Ectodermal cell (in vitro differentiated cells): ENCODE measurements at regions not wholly inside any gene's neighbourhood (a gene's known extent, or its start where the extent isn't known, plus 50 kb on each side); places are given as distances from the start of the nearest gene placed in this dataset.
"Not testable (repeated sequence)": the region's sequence is repeated elsewhere in the genome, so short reads cannot be mapped to it uniquely, and the experiment has no call there.

Source experiments
- H3K27ac ChIP-seq: 2 replicates; pipeline ENCODE4 v1.7.0; 2013; ENCODE audit warnings: mild to moderate bottlenecking, low read depth, low read length; ENCODE audit not compliant: insufficient read depth, poor library complexity, severe bottlenecking
- H3K27me3 ChIP-seq: 2 replicates; pipeline ENCODE4 v1.7.0; 2013; ENCODE audit warnings: mild to moderate bottlenecking, low read length; ENCODE audit not compliant: insufficient read depth, control insufficient read depth, poor library complexity, severe bottlenecking
- H3K36me3 ChIP-seq: one replicate; pipeline ENCODE4 v1.7.0; 2013; ENCODE audit warnings: low read length; ENCODE audit not compliant: control insufficient read depth, insufficient read depth
- H3K4me1 ChIP-seq: one replicate; pipeline ENCODE4 v1.7.0; 2013; ENCODE audit warnings: low read length; ENCODE audit not compliant: control insufficient read depth, insufficient read depth
- H3K4me3 ChIP-seq: 2 replicates; pipeline ENCODE4 v1.7.0; 2013; ENCODE audit warnings: low read depth, low read length, control low read depth; ENCODE audit not compliant: insufficient read depth
- H3K9me3 ChIP-seq: 2 replicates; pipeline ENCODE4 v1.7.0; 2013; ENCODE audit warnings: mild to moderate bottlenecking, low read length, moderate library complexity; ENCODE audit not compliant: control insufficient read depth
- WGBS, 2 experiments: methylation state at CpG; one replicate each; pipeline ENCODE4 v1.1.7; 2013; ENCODE audit warnings: missing lambda C conversion rate in 2 of 2; 5-methylcytosine and 5-hydroxymethylcytosine counted together

DNA sequence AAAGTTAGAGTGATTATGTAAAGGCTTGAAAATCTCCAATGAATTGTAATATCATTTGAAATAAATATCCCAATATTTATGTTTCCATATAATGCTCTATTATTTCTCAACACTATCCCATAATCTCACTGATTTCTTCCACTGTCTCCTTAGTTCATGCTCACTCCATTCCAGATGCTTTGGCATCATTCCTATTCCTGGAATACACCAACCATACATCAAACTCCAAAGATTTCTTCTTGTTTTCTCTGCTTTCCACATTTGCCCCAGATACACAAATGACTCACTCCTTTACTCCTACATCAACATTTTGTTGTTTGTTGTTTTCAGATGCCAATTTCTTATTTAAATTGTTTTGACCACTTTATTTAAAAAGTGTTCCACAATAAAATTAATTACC, 1390.8 kb downstream of the ZPLD1 start:
- Histone ChIP-seq H3K9me3 (no peaks in the 10 kb centered on the region), H3K27ac (no peak overlapping the region), H3K27me3 (no peaks in the 10 kb centered on the region), H3K36me3 (no peaks in the 10 kb centered on the region), H3K4me3 (no peak overlapping the region), H3K4me1 (no peaks in the 10 kb centered on the region)

DNA sequence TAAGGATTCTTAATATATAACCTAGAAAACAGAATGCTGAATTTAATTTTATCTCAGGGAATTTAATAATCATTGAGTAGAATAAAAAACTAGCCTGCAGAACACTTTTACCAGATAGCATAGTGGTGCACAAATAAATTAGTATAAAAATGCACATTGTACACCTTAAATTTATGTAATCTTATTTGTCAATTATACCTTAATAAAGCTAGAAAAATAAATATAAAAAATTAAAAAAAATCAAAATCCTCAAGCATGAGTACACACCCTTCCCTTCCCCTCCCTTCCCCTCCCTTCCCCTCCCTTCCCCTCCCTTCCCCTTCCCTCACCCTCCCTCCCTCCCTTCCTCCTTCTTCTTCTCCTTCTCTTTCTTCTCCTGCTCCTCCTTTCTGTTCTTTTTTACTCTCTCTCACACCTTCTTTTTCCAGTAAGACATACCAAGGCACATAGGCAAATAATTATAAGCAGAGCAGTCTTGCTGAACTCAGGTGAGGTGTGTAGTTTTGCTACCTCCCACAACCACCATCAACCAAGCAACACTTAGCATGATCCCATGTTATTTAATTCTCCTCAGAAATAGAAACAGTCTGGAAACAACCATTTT, 1395.0 kb downstream of the ZPLD1 start:
- Histone ChIP-seq H3K27ac (no peak overlapping the region), H3K4me1 (no peaks in the 10 kb centered on the region), H3K27me3 (no peaks in the 10 kb centered on the region), H3K9me3 (no peaks in the 10 kb centered on the region), H3K36me3 (no peaks in the 10 kb centered on the region), H3K4me3 (no peak overlapping the region)

DNA sequence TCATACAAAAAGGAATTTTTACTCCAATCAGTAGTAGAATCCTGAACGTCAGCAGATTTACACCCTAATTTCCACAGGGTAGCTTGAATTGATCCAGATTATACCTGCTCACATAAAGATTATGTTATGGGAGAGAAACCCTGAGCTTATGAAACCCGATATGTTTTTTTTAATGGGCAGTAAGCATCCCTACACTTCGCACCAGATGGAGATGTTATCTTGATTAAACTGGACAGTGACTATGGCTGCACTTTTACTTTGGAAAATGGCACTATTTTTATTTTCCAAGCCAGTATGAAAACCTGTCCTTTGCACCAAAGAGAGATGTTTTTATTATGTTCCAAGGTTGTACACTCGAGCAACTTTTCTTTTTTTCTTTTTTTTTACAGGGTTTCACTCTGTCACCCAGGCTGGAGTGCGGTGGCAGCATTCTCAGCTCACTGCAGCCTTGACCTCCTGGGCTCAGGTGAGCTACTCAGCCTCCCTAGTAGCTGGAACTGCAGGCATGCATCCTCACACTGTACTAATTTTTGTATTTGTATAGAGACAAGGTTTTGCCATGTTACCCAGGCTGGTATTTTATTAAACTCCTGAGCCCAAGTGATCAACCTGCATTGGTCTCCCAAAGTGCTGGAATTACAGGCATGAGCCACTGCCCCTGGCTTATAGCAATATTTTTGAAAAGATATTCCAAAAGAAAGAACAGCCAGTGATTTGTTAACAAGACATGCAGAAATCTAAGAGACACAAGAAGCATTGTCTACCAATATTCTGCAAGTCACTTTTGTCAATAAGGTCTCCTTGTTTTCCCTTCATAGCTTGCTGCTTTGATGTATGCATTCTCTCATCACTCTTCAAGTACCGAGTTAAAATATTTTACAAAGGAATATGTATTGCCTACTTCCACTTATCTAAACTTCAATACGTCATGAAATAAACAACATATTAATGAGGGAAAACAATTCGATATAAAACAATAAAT, 1412.6 kb downstream of the ZPLD1 start:
- Histone ChIP-seq H3K27ac (no peak overlapping the region), H3K27me3 (no peaks in the 10 kb centered on the region), H3K4me3 (no peak overlapping the region), H3K9me3 (no peaks in the 10 kb centered on the region), H3K4me1 (no peaks in the 10 kb centered on the region), H3K36me3 (no peaks in the 10 kb centered on the region)
- 89% methylated on average over 5 to 6 of the region's 8 CpGs for WGBS, 2 experiments

- Histone ChIP-seq H3K36me3 (no peaks in the 10 kb centered on the region), H3K27me3 (no peaks in the 10 kb centered on the region), H3K9me3 (no peaks in the 10 kb centered on the region), H3K4me3 (no peak overlapping the region), H3K27ac (no peak overlapping the region), H3K4me1 (no peaks in the 10 kb centered on the region)
These were observed 1417.0 kb downstream of the ZPLD1 start for GRCh38 chr3:103851793-103852192.

GRCh38 chr3:103862415-103862814, 1427.6 kb downstream of the ZPLD1 start:
- no peaks in the 10 kb centered on the region for H3K4me1 ChIP-seq

GRCh38 chr3:103863381-103863780, 1428.6 kb downstream of the ZPLD1 start:
- no peak overlapping the region for H3K4me3 ChIP-seq
- 87 to 91% methylated on average over 3 of the region's 3 CpGs for WGBS, 2 experiments
- no peaks in the 10 kb centered on the region for H3K36me3 ChIP-seq
- no peak overlapping the region for H3K27ac ChIP-seq
- no peaks in the 10 kb centered on the region for H3K9me3 ChIP-seq
- H3K27me3 ChIP-seq = no peaks in the 10 kb centered on the region
- H3K4me1 ChIP-seq = no peaks in the 10 kb centered on the region

More at GRCh38 chr3:103862415-103862814, 1427.6 kb downstream of the ZPLD1 start:
- Histone ChIP-seq H3K27me3 (no peaks in the 10 kb centered on the region), H3K36me3 (no peaks in the 10 kb centered on the region), H3K27ac (no peak overlapping the region), H3K9me3 (no peaks in the 10 kb centered on the region), H3K4me3 (no peak overlapping the region)

- no peaks in the 10 kb centered on the region for H3K9me3 ChIP-seq
- no peaks in the 10 kb centered on the region for H3K27me3 ChIP-seq
- H3K4me1 ChIP-seq = no peaks in the 10 kb centered on the region
- no peaks in the 10 kb centered on the region for H3K36me3 ChIP-seq
- no peak overlapping the region for H3K4me3 ChIP-seq
- 95 to 98% methylated on average over 3 of the region's 3 CpGs for WGBS, 2 experiments
- no peak overlapping the region for H3K27ac ChIP-seq
These were observed 1431.3 kb downstream of the ZPLD1 start for GRCh38 chr3:103866113-103866512.

DNA sequence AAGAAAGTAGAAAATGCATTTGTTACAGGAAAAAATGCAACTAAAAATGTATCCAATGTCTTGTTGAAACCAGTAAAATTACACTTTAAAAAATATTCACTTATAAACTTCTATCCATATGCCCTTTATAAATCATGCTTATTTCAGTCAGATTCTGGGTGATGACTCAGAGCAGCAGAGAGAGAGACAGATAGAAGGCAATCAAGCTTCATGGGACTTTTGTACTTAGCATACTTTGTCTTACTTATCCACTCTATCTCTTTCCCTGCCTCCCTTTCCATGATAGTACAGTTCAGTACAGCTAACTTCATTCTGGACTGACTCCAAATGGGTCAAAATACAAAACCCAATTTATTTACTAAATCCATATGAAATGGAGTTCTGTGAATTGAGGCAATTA, 1438.2 kb downstream of the ZPLD1 start:
- no peaks in the 10 kb centered on the region for H3K36me3 ChIP-seq
- H3K9me3 ChIP-seq = no peaks in the 10 kb centered on the region
- no peak overlapping the region for H3K4me3 ChIP-seq
- no peaks in the 10 kb centered on the region for H3K4me1 ChIP-seq
- H3K27me3 ChIP-seq = no peaks in the 10 kb centered on the region
- no peak overlapping the region for H3K27ac ChIP-seq

DNA sequence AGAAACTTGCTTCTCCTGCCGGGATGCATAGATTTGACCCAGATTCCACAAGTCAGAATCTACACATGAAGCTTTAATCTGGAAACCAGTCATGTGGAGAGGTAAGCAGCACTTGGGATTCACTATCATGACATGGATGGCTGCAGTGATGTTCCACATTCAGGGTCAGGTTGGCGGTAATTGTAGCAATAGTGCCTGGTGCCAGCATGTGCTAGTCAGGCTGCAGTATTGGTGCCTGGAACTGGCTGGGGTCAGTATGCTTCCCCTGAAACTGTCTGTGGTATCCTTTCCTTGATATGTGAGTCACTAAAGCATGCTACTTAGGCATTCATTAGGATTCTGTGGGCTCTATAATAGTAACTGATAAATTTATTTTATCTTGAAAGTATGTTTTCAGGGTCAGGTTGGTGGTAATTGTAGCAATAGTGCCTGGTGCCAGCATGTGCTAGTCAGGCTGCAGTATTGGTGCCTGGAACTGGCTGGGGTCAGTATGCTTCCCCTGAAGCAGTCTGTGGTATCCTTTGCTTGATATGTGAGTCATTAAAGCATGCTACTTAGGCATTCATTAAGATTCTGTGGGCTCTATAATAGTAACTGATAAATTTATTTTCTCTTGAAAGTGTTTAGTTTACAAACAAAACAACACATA, 1439.2 kb downstream of the ZPLD1 start:
- Histone ChIP-seq H3K4me1 (no peaks in the 10 kb centered on the region), H3K27me3 (no peaks in the 10 kb centered on the region), H3K9me3 (no peaks in the 10 kb centered on the region), H3K36me3 (no peaks in the 10 kb centered on the region), H3K27ac (no peak overlapping the region), H3K4me3 (no peak overlapping the region)
- WGBS, 2 experiments = 92 to 97% methylated on average over 2 of the region's 2 CpGs

DNA sequence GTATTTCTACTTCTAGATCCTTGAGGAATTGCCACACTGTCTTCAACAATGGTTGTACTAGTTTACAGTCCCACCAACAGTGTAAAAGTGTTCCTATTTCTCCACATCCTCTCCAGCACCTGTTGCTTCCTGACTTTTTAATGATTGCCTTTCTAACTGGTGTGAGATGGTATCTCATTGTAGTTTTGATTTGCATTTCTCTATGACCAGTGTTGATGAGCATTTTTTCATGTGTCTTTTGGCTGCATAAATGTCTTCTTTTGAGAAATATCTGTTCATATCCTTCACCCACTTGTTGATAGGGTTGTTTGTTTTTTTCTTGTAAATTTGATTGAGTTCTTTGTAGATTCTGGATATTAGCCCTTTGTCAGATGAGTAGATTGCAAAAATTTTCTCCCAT, 1447.0 kb downstream of the ZPLD1 start:
- H3K4me3 ChIP-seq, H3K36me3 ChIP-seq, H3K27me3 ChIP-seq, H3K4me1 ChIP-seq, H3K9me3 ChIP-seq, H3K27ac ChIP-seq: not testable (repeated sequence)
